Colonic mucosa (tissue), 4 donors: ENCODE measurements at regions not wholly inside any gene's neighbourhood (a gene's known extent, or its start where the extent isn't known, plus 50 kb on each side); places are given as distances from the start of the nearest gene placed in this dataset.

Experiments
- DNase-seq: peaks from one replicate; pipeline ENCODE4 v3.0.0-alpha.2; 2020
- H3K27ac ChIP-seq: fragments of 200-600 bp; one replicate; pipeline ENCODE4 v1.8.0; 2021
- H3K27me3 ChIP-seq: fragments of 200-600 bp; one replicate; pipeline ENCODE4 v1.8.0; 2021
- H3K36me3 ChIP-seq: fragments of 200-600 bp; one replicate; pipeline ENCODE4 v1.8.0; 2021
- H3K4me1 ChIP-seq: fragments of 200-600 bp; one replicate; pipeline ENCODE4 v1.8.0; 2021; ENCODE audit warnings: mild to moderate bottlenecking
- H3K4me3 ChIP-seq: fragments of 200-600 bp; one replicate; pipeline ENCODE4 v1.8.0; 2021
- H3K9ac ChIP-seq, 2 donors: one replicate each; pipeline ENCODE4 v1.7.0; 2013; ENCODE audit warnings: control low read depth in 2 of 2, low read depth in 2 of 2, low read length in 2 of 2
- H3K9me3 ChIP-seq: fragments of 200-600 bp; one replicate; pipeline ENCODE4 v1.8.0; 2021
- intact Hi-C: fragments of 100-400 bp; cut with DNase I; formaldehyde crosslinking; loops from one replicate; pipeline ENCODE4 v1.14.1; 2022
- TF ChIP-seq, protein P1 (sequence below): fragments of 200-600 bp; IDR thresholded peaks from one replicate; pipeline ENCODE4 v1.8.0; 2022; ENCODE audit warnings: antibody characterized with exemption, mild to moderate bottlenecking
- donor health status: healthy.
- donor health status: DM: no; HTN: no; CAD: no.
- donor health status: DM: no; HTN: no; CAD: no.

DNA sequence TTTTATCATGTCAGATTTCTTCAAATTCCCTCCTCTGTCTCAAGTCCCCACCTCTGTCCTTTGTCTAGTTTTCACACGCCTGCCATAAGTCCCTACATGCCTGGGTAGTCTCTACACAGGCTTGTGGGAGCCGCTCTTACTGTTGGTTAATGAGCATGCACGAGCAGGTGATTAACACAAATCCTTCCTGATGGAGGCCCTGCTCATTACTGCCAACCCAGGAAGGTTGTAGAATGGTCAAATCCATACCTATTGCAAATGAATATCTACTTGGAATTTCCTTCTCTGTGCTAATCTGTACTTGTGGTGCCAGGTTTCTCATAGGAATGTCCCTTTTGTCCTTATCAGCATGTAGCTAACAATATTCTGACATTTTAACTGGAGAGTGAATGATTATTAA lies 208.4 kb upstream of the HDX start:
- no peaks in the 10 kb centered on the region for H3K36me3 ChIP-seq
- no peaks in the 10 kb centered on the region for H3K4me1 ChIP-seq
- H3K9ac ChIP-seq: no peak overlapping the region
- TF ChIP-seq, protein P1, sequence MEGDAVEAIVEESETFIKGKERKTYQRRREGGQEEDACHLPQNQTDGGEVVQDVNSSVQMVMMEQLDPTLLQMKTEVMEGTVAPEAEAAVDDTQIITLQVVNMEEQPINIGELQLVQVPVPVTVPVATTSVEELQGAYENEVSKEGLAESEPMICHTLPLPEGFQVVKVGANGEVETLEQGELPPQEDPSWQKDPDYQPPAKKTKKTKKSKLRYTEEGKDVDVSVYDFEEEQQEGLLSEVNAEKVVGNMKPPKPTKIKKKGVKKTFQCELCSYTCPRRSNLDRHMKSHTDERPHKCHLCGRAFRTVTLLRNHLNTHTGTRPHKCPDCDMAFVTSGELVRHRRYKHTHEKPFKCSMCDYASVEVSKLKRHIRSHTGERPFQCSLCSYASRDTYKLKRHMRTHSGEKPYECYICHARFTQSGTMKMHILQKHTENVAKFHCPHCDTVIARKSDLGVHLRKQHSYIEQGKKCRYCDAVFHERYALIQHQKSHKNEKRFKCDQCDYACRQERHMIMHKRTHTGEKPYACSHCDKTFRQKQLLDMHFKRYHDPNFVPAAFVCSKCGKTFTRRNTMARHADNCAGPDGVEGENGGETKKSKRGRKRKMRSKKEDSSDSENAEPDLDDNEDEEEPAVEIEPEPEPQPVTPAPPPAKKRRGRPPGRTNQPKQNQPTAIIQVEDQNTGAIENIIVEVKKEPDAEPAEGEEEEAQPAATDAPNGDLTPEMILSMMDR: no peak
- H3K9me3 ChIP-seq: no peaks in the 10 kb centered on the region
- no peak overlapping the region for H3K4me3 ChIP-seq
- DNase-seq: no peak
- intact Hi-C loops: no loop called here
- H3K27me3 ChIP-seq: no peaks in the 10 kb centered on the region
- H3K27ac ChIP-seq: no peak overlapping the region

DNA sequence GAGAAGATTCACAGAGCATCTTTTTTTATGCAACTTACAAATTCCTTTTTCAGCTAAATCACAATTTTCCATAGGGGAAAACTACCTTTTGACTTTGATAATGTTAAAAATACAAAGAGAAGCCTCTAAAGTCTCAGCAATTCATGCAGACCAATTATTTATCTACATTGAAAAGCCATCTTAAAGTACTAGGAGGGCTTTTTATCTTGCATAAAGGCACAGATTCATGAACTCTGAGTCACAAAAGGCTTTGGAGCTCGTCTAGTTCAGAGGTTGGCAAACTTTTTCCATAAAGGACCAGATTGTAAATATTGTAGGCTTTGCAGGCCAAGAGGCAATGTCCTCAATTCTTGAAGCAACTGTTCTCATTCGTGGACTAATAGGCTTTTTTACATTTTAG lies 210.4 kb upstream of the HDX start:
- Histone ChIP-seq H3K9ac (no peak overlapping the region), H3K9me3 (no peaks in the 10 kb centered on the region), H3K4me1 (no peaks in the 10 kb centered on the region), H3K36me3 (no peaks in the 10 kb centered on the region), H3K27ac (no peak overlapping the region), H3K27me3 (no peaks in the 10 kb centered on the region), H3K4me3 (no peak overlapping the region)
- no peak for DNase-seq
- TF ChIP-seq, protein P1: no peak
- intact Hi-C loops: no loop called here

DNA sequence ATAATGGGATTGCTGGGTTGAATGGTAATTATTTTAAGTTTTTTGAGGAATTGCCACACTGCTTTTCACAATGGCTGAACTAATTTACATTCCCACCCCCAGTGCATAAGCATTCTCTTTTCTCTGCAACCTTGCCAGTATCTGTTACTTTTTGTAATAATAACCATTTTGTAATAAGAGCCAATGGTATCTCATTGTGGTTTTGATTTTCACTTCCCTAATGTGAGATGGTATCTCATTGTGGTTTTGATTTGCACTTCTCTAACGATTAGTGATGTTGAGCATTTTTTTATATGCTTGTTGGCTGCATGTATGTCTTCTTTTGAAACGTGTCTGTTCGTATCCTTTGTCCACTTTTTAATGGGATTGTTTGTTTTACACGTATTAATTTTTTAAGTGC lies 213.1 kb upstream of the HDX start:
- Histone ChIP-seq H3K9ac (no peak overlapping the region), H3K9me3 (no peaks in the 10 kb centered on the region), H3K4me3 (no peak overlapping the region), H3K27me3 (no peaks in the 10 kb centered on the region), H3K27ac (no peak overlapping the region), H3K36me3 (no peaks in the 10 kb centered on the region), H3K4me1 (no peaks in the 10 kb centered on the region)
- TF ChIP-seq, protein P1: no peak
- intact Hi-C loops: no loop called here
- no peak for DNase-seq

DNA sequence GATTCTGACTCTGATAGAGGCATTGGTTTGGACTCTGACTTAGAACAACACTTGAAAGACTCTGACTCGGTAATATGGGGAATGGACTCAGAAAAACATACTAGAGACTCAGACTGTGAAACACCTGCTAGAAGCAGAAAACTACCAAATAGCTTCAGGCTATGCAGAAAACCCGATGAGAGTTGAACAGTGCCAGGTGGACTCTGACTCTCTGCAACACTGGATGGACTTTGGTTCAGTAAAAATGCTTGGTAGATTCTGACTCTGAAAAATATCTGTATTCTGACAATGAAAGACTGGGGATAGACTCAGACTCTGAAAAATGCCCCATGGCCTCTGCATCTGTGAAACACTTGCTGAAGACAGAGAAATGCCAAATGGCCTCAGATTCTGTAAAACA lies 215.1 kb upstream of the HDX start:
- no peak overlapping the region for H3K9ac ChIP-seq
- intact Hi-C loops: no loop called here
- no peaks in the 10 kb centered on the region for H3K27me3 ChIP-seq
- H3K4me1 ChIP-seq: no peaks in the 10 kb centered on the region
- H3K36me3 ChIP-seq: no peaks in the 10 kb centered on the region
- H3K27ac ChIP-seq: no peak overlapping the region
- H3K4me3 ChIP-seq: no peak overlapping the region
- no peaks in the 10 kb centered on the region for H3K9me3 ChIP-seq
- TF ChIP-seq, protein P1: no peak
- DNase-seq: no peak

DNA sequence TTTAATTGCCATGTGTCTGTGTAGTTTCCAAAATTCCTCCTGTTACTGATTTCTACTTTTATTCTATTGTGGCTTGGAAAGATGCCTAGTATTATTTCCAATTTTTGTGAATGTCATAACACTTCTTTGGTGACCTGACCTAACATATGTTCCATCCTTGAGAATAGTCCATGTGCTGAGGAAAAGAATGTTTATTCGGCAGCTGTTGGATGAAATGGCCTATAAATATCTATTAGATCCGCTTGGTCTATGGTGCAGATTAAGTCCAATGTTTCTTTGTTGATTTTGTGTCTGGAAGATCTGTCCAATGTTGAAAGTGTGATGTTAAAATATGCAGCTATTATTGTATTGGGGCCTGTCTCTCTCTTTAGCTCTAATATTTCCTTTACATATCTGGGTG lies 219.2 kb upstream of the HDX start:
- DNase-seq: no peak
- intact Hi-C loops: no loop called here
- TF ChIP-seq, protein P1: no peak
- Histone ChIP-seq H3K9ac (no peak overlapping the region), H3K27me3 (no peaks in the 10 kb centered on the region), H3K27ac (no peak overlapping the region), H3K36me3 (no peaks in the 10 kb centered on the region), H3K9me3 (no peaks in the 10 kb centered on the region), H3K4me1 (no peaks in the 10 kb centered on the region), H3K4me3 (no peak overlapping the region)

DNA sequence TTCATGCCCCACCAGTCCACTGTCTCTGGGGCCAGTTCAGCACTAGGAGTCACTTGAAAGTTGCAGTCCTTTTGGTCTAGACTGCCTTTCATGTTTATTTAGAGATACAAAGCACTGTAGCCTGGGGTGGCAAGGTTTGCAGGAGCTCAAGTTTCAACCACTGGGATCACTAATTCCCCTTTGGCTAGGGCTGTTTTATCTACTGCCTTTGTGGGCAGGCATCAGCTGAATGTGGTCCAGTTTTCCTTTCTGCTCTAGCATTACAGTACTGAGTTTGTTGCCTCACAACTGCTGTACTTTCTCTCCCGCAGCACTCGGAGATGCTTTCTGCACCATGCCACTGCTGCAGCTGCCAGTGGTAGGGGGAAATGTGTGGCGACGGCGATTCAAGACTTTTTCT lies 222.3 kb upstream of the HDX start:
- Histone ChIP-seq H3K4me3 (no peak overlapping the region), H3K9ac (no peak overlapping the region), H3K4me1 (no peaks in the 10 kb centered on the region), H3K27me3 (no peaks in the 10 kb centered on the region), H3K36me3 (no peaks in the 10 kb centered on the region), H3K9me3 (no peaks in the 10 kb centered on the region), H3K27ac (no peak overlapping the region)
- TF ChIP-seq, protein P1: no peak
- DNase-seq: no peak
- intact Hi-C loops: no loop called here
